GM21526 (cell line): ENCODE measurements at regions not wholly inside any gene's neighbourhood (a gene's known extent, or its start where the extent isn't known, plus 50 kb on each side); places are given as distances from the start of the nearest gene placed in this dataset.

ENCODE experiments used
- ATAC-seq: cut with Tn5 transposase; IDR thresholded peaks from one replicate; pipeline ENCODE4 v1.9.1; 2021; ENCODE audit warnings: moderate library complexity; ENCODE audit not compliant: unreplicated experiment, low FRiP score

- ATAC-seq: no peak
Measured at GRCh38 chr5:2658881-2659470, 92.5 kb downstream of the IRX2 start.

- ATAC-seq: no peak
Measured at GRCh38 chr5:2658447-2658846, 93.0 kb downstream of the IRX2 start.

- no peak for ATAC-seq
Measured at GRCh38 chr5:2657151-2657550, 94.3 kb downstream of the IRX2 start.

GRCh38 chr5:2656206-2656605, 95.3 kb downstream of the IRX2 start:
- no peak for ATAC-seq

GRCh38 chr5:2653991-2654390, 97.5 kb downstream of the IRX2 start:
- no peak for ATAC-seq

GRCh38 chr5:2651116-2651515, 100.4 kb downstream of the IRX2 start:
- ATAC-seq: no peak

- ATAC-seq: no peak
Measured at GRCh38 chr5:2642684-2643345, 108.7 kb downstream of the IRX2 start.

- no peak for ATAC-seq
Measured at GRCh38 chr5:2640717-2641116, 110.8 kb downstream of the IRX2 start.

GRCh38 chr5:2639425-2639824, 112.1 kb downstream of the IRX2 start:
- ATAC-seq: no peak

- ATAC-seq: no peak
Measured at GRCh38 chr5:2634399-2635176, 116.9 kb downstream of the IRX2 start.

- ATAC-seq: no peak
Measured at GRCh38 chr5:2633992-2634391, 117.5 kb downstream of the IRX2 start.

- no peak for ATAC-seq
Measured at GRCh38 chr5:2631758-2632157, 119.7 kb downstream of the IRX2 start.

- ATAC-seq: no peak
Measured at GRCh38 chr5:2629045-2629444, 122.4 kb downstream of the IRX2 start.

- ATAC-seq: no peak
Measured at GRCh38 chr5:2627867-2628266, 123.6 kb downstream of the IRX2 start.

GRCh38 chr5:2626572-2626971, 124.9 kb downstream of the IRX2 start:
- no peak for ATAC-seq

GRCh38 chr5:2622866-2623265, 128.6 kb downstream of the IRX2 start:
- no peak for ATAC-seq

- no peak for ATAC-seq
Measured at GRCh38 chr5:2621631-2622030, 129.8 kb downstream of the IRX2 start.

GRCh38 chr5:2619216-2619615, 132.3 kb downstream of the IRX2 start:
- no peak for ATAC-seq

- no peak for ATAC-seq
Measured at GRCh38 chr5:2617461-2617860, 134.0 kb downstream of the IRX2 start.

GRCh38 chr5:2615917-2616316, 135.6 kb downstream of the IRX2 start:
- no peak for ATAC-seq

- no peak for ATAC-seq
Measured at GRCh38 chr5:2614571-2614970, 136.9 kb downstream of the IRX2 start.

GRCh38 chr5:2611659-2612058, 139.8 kb downstream of the IRX2 start:
- ATAC-seq: no peak
